ENCODE measurements at regions not wholly inside any gene's neighbourhood (a gene's known extent, or its start where the extent isn't known, plus 50 kb on each side); places are given as distances from the start of the nearest gene placed in this dataset.

DNA sequence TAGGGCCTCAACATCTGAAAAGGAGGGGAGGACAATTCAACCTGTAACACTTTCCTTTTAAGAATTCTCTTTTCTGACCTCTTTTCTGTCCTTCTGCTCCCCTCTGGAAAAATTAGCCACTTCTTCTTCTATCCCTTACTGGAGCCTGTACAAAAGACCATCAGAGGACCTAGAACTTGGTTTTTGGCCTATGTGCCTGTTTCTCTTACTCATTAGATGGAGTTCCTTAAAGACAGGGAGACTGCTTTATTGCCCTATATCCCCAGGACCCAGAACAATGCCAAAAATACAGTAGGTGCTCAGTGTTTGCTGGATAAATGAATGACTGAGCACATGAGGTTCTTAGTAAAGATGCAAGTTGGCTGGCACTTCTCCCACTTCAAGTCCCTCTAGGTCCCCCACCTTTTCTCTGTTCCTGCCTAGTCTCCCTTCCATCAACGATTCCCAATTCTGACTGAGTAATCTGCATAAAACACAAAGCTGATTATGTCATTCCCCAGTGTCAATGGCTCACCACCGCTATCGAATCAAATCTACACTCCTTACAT is 114.2 kb downstream of the DDX1 start:
- TF ChIP-seq CTCF (IDR thresholded peaks at IDR 0.05) (no peak), POLR2A (IDR thresholded peaks at IDR 0.05) (no peak)

Data from right lobe of liver (tissue), 4 donors.